ENCODE measurements at regions not wholly inside any gene's neighbourhood (a gene's known extent, or its start where the extent isn't known, plus 50 kb on each side); places are given as distances from the start of the nearest gene placed in this dataset.

GRCh38 chr6:90720404-90720803 is 133.5 kb upstream of the MAP3K7 start:
- Histone ChIP-seq H3K27me3 (replicated peaks in 1 of 4; ENCODE audit: control insufficient read depth in 3 of 4, extremely low read depth in 1 of 4, insufficient read depth in 3 of 4, low read length in 3 of 4) (no peaks in the 10 kb centered on the region), H3K9me3 (ENCODE audit: insufficient read depth in 2 of 2, low read depth in 1 of 2, low read length in 1 of 2) (no peaks in the 10 kb centered on the region), H2BK120ac (replicated peaks; ENCODE audit: low read depth, low read length) (no peak overlapping the region), H3K4me1 (replicated peaks in 1 of 4; ENCODE audit: control insufficient read depth in 3 of 4, insufficient read depth in 4 of 4, low read length in 3 of 4) (no peaks in the 10 kb centered on the region), H2BK15ac (ENCODE audit: low read length) (no peak overlapping the region), H3K4me2 (ENCODE audit: insufficient read depth in 1 of 2, low read depth in 2 of 2, low read length in 2 of 2) (no peak overlapping the region), H3K23ac (ENCODE audit: insufficient read length) (no peak overlapping the region), H3K14ac (ENCODE audit: insufficient read length) (no peak overlapping the region), H2AFZ (ENCODE audit: low read length) (no peak overlapping the region), H2BK20ac (ENCODE audit: low read length) (no peak overlapping the region), H4K91ac (replicated peaks; ENCODE audit: insufficient read length, low read length) (no peak overlapping the region), H2AK5ac (ENCODE audit: low read depth, low read length) (no peak overlapping the region), H3K23me2 (ENCODE audit: low read depth, low read length) (no peaks in the 10 kb centered on the region), H3K56ac (replicated peaks; ENCODE audit: insufficient read length, low read depth, low read length) (no peak overlapping the region), H4K20me1 (replicated peaks in 1 of 2; ENCODE audit: control insufficient read depth in 1 of 2, insufficient read depth in 2 of 2, low read length in 2 of 2) (no peaks in the 10 kb centered on the region), H3K79me1 (ENCODE audit: low read depth, low read length) (no peaks in the 10 kb centered on the region), H3K4ac (replicated peaks; ENCODE audit: insufficient read length, low read depth, low read length) (no peak overlapping the region), H4K8ac (ENCODE audit: extremely low read depth, insufficient read depth, low read length) (no peak overlapping the region), H3K18ac (ENCODE audit: extremely low read depth, low read length) (no peak overlapping the region), H3K27ac (ENCODE audit: low read depth, low read length) (no peak overlapping the region), H3K9ac (replicated peaks in 1 of 4; ENCODE audit: extremely low read depth in 1 of 4, low read depth in 3 of 4, low read length in 3 of 4) (no peak overlapping the region), H4K5ac (ENCODE audit: insufficient read length, low read depth, low read length) (no peak overlapping the region), H3K79me2 (ENCODE audit: control insufficient read depth in 1 of 2, insufficient read depth in 2 of 2, low read length in 2 of 2) (no peaks in the 10 kb centered on the region), H2BK12ac (ENCODE audit: low read depth, low read length) (no peak overlapping the region), H2BK5ac (ENCODE audit: low read depth, low read length) (no peak overlapping the region), H3K4me3 (ENCODE audit: extremely low read depth in 1 of 4, insufficient read depth in 2 of 4, low read depth in 3 of 4, low read length in 4 of 4) (no peak overlapping the region), H3K36me3 (ENCODE audit: control insufficient read depth in 2 of 4, insufficient read depth in 4 of 4, low read length in 3 of 4) (no peaks in the 10 kb centered on the region)
- no peak for TF ChIP-seq CTCF (IDR thresholded peaks at IDR 0.05; ENCODE audit: control extremely low read depth in 1 of 3, insufficient read depth in 1 of 3, low read depth in 1 of 3, low read length in 3 of 3)
- no peak for TF ChIP-seq ZNF274 (IDR thresholded peaks at IDR 0.05; ENCODE audit: borderline replicate concordance, extremely low read depth, low read length)
- no peak for TF ChIP-seq SP1 (IDR thresholded peaks at IDR 0.05; ENCODE audit: low read depth, low read length)
- TF ChIP-seq CBX8 (IDR thresholded peaks at IDR 0.05; ENCODE audit: borderline replicate concordance, low read depth, low read length): no peak
- no peak for TF ChIP-seq PHF8 (conservative IDR thresholded peaks at IDR 0.05; ENCODE audit: low read depth, low read length)
- TF ChIP-seq TBP (IDR thresholded peaks at IDR 0.05; ENCODE audit: low read depth, low read length): no peak
- no peak for TF ChIP-seq TEAD4 (IDR thresholded peaks at IDR 0.05; ENCODE audit: low read depth, low read length)
- TF ChIP-seq MAFK (IDR thresholded peaks at IDR 0.05; ENCODE audit: low read depth, low read length): no peak
- TF ChIP-seq GABPA (IDR thresholded peaks at IDR 0.05; ENCODE audit: borderline replicate concordance, insufficient read depth, low read length): no peak
- TF ChIP-seq NRF1 (IDR thresholded peaks at IDR 0.05; ENCODE audit: low read depth, low read length): no peak
- TF ChIP-seq ATF3 (IDR thresholded peaks at IDR 0.05; ENCODE audit: insufficient read depth, low read depth, low read length): no peak
- TF ChIP-seq EGR1 (IDR thresholded peaks at IDR 0.05; ENCODE audit: borderline replicate concordance, low read depth, low read length): no peak
- POLR2A ChIA-PET (ENCODE audit: partially characterized antibody): no interaction called here
- DNase-seq (ENCODE audit: low read depth in 1 of 2, low spot score in 2 of 2) (no peak), FAIRE-seq (no peak)
- WGBS, 2 experiments (ENCODE audit: extremely low coverage in 1 of 2, insufficient coverage in 1 of 2, insufficient read length in 1 of 2, insufficient replicate concordance in 2 of 2, low coverage in 1 of 2, low lambda C conversion rate in 2 of 2, missing lambda C conversion rate in 1 of 2): 76% methylated on average over 1 of the region's 1 CpG; no CpG with 5 or more reads in 1 of the 2 experiments
- CTCF ChIA-PET (ENCODE audit: partially characterized antibody): no interaction called here

All from H1 (cell line).